NCI-H1105 (cell line): ENCODE measurements at regions not wholly inside any gene's neighbourhood (a gene's known extent, or its start where the extent isn't known, plus 50 kb on each side); places are given as distances from the start of the nearest gene placed in this dataset.

ENCODE experiments used
- DNase-seq: peaks from one replicate; lab custom pipeline; 2025; lab: John Stamatoyannopoulos, UW

- DNase-seq, result no peak
Observed at GRCh38 chr13:56198350-56198749, 942.4 kb upstream of the PRR20A start.

DNA sequence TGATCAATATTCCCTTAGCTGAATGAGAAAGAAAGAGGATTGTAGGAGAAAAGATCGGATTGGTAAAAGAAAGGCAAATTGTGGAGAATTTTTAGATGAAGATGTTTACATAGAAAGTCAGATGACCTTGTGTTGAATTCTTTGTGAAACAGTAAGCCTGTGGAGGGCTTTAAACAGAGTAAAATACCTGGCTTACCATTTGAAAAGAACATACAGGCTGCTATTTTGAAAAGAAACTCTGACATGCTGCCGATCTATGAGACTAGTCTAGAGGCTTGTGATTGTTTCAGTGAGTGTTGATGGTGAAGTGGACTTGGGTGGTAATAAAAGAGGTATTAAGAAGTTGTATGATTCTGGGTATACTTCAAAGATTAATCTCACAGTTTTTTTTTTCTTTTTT is 938.9 kb upstream of the PRR20A start:
- no peak for DNase-seq

DNA sequence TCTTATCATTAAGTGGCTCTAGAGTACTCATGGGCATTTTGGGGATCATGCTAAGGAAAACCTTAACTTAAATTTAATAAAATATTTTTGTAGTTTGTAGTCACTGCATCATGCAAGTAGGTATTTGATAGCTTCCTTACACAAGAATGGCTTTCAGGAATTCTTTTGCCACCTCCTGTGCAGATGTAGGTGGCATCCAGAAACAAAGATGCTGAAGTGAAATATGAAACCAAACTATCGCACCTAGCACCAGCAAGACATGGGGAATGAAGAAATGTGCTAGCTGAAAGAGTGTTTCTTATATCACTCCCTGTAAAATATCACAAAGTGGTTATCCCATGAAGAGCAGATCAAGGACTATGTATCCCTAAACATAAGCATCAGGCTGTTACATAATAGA is 924.5 kb upstream of the PRR20A start:
- no peak for DNase-seq

DNA sequence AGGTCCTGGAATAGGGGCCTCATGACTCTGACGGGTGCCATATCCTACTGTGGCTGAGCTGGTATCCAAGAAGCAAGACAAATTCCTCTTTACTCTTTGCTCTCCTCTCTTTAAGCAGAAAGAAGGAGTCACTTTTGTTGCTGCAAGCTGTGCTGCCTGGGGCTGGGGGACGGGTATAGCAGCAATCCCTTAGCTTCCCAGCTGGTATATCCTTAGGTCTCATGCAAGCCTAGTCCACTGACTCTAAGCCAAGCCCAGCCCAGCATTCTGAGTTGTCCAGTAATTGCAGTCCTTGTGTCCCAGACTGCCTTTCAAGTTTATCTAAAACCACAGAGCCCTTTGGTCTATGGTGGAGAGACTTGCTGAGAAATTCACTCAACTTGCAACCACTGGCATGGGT is 893.0 kb upstream of the PRR20A start:
- DNase-seq, result no peak

DNA sequence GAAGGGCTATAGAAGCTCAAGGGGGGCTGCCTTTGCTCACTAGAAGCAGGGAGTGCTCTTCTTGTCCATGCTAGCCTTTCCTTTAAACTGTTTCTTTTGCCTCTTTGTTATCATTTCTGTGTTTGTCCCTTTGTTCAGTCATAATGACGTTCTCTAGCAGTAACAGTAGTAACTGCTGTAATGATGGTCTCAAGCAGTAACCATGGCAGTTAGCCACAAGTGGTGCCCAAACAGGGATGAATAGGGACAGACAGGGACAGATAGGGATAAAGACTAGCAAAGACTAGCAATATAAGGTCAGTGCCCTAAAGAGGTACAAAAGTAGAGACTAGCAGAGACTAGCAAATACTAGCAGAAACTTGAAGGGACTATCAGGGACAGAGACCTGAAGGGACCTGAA is 869.0 kb upstream of the PRR20A start:
- no peak for DNase-seq

- no peak for DNase-seq
Observed at GRCh38 chr13:56283262-56283828, 857.4 kb upstream of the PRR20A start.

DNA sequence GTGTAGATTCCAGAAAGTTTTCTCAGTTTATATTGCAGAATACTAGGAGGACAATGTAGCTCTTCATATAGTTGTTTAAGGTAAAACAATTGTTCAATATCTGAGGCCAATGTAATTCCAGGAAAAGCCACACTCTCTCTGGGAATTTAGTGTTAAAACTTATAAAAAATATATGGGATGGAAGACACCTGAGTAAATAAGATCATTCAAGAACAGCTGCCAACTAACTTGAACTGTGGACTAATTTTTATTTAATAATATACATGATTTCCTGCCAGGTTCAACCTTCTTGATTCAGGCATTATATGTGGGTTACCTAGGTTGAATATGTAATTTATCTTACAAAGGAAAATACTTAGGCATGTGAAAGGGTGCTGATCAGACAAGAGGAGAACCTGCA is 841.1 kb upstream of the PRR20A start:
- no peak for DNase-seq

DNA sequence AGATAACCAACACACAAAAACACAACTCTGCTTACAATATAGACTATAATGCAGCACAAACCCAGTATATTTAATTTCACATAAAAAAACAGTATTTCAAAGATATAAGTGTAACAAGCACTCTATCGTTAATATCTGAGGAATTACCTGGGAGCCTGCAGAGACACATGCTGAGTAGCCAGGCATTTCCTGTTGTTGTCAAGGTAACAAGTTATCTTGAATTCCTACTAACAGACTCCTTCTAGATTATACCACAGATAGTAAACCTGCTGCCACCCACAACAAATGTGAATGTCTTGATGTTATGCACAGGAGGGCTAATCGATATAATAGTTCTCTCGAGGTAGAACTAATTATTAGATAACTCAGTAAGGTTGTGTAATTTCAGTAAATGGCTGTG is 826.0 kb upstream of the PRR20A start:
- no peak for DNase-seq

DNA sequence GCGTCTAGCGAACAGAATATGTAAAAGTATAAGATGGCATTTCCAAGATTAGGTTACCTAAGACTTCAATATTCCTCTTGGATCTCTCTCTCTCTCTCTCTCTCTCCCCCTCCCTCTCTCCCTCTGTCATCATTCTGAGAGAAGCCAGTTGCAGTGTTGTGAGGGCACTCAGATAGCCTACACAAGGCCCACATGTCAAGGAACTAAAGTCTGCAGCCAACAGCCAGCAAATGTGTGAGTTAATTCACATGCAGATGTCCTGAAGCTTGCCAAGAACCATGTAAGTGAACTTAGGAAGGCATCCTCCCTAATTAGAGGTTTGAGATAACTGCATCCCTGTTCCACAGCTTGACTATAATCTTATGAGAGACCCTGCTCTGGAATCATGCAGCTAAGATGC is 822.9 kb upstream of the PRR20A start:
- DNase-seq, result no peak

- DNase-seq, result no peak
Observed at GRCh38 chr13:56332671-56333070, 808.0 kb upstream of the PRR20A start.

DNA sequence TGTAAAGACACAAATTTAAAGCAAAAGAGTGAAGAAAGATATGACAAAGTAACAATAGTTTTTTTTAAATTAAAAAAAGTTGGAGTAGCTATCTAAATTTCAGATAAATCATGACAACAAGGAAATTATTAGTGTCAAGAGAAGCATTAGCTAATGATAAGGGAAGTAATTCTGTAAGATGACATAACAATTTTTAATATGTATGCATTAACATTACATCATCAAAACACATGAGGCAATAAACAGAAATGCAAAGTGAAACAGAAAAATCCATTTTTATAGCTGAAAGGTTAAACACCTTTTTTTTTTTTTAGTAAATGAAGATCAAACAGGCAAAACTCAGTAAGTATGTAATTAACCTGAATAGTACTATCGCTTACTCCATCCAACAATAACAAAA is 804.9 kb upstream of the PRR20A start:
- DNase-seq, result no peak

- DNase-seq, result no peak
Observed at GRCh38 chr13:56338421-56338820, 802.3 kb upstream of the PRR20A start.

GRCh38 chr13:56347014-56347413 is 793.7 kb upstream of the PRR20A start:
- DNase-seq, result no peak

- DNase-seq, result no peak
Observed at GRCh38 chr13:56349866-56350265, 790.9 kb upstream of the PRR20A start.

GRCh38 chr13:56351041-56351440 is 789.7 kb upstream of the PRR20A start:
- no peak for DNase-seq

- DNase-seq, result no peak
Observed at GRCh38 chr13:56352361-56352760, 788.4 kb upstream of the PRR20A start.

- DNase-seq, result no peak
Observed at GRCh38 chr13:56352901-56353300, 787.8 kb upstream of the PRR20A start.

DNA sequence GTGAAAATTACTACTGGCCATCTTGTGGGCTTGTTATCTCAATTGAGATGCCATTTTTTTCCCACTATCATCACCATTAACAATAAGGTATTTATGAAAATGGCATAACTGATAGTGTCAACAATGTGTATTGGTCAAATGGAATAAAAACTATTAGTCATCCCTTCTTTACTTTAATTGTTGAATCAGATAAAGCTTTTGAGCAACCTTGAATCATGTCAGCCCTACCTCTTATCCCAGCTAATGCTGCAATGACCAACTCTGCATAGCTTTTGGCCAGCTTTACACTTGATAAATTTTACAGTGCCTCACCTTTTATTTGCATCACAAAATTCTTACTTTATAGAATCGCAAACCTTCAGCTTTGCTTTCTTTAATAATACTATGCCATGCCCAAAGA is 784.0 kb upstream of the PRR20A start:
- DNase-seq, result no peak

DNA sequence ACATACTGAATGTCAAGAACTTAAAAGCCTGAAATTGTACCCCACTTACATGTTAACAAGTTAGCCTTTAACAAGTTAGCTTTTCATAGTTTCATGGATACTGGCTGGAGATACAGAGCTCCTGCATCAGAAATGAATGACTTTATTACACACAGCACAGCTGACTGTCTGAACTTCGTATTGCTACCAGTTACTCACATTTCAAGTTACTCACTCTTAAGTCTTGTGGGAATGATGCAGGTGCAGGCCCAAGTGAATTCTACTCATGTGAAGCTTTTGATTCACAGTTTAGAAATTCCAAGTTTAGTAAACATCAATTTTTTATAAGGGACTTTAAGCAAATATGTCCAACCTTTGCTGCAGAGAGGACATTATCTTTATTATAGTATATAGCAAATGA is 762.2 kb upstream of the PRR20A start:
- no peak for DNase-seq

- no peak for DNase-seq
Observed at GRCh38 chr13:56393549-56393948, 747.2 kb upstream of the PRR20A start.

GRCh38 chr13:56396318-56396717 is 744.4 kb upstream of the PRR20A start:
- DNase-seq, result no peak

DNA sequence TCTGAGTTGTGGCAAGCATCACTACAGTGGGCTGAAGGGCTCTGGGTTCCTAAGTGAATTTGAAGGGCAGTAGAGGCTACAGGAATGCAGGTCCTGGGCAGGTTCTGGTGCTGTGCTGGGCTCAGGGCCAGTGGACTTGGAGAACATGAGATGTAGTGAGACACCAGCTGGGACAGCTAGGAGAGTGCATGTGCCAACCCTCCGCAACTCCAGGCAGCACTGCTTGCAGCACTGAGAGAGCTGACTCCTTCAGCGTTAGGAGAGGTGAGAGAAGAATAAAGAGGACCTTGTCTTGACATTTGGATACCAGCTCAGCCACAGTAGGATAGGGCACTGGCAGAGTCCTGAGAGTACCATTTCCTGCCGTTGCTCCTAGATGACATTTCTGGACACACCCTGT is 739.9 kb upstream of the PRR20A start:
- DNase-seq, result no peak

DNA sequence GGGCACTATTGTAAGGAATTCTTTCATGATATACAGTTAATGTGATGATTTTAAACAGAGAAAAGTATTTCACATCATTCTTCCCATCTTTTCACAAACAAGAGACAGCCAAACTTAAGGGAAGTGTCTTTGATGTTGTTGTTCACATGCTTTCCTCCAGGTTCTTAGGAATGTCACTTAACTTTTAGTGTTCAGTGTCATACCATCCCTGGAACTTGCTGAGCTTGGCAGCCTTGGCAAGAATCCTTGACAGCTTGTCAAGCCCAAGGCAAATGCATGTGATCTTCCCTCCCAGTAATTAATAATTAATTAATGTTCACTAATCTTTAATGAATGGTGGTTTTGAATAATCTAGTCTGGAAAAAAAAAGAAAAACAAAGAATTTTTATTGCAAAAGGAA is 727.9 kb upstream of the PRR20A start:
- DNase-seq, result no peak

DNA sequence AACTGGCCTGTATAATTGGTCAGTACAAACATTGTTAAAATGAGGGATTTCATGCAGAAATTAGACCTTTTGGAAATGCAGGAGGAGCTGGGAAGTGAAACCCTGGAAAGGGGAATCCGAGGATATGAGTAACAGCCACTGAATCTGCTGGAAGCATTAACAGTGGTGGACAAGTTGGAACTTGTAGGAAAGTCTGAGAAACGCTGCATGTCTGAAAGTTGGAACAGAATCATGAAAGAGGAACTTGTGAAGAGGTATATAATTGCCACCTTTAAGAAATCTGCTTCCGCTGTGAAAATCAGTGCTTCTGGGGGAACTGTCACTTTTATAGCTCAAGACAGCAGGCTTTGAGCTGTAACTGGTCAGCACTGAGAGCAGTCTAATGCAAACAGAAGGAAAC is 716.5 kb upstream of the PRR20A start:
- no peak for DNase-seq
